ENCODE measurements at regions not wholly inside any gene's neighbourhood (a gene's known extent, or its start where the extent isn't known, plus 50 kb on each side); places are given as distances from the start of the nearest gene placed in this dataset.

GRCh38 chr6:55670850-55671413 is 91.9 kb upstream of the HMGCLL1 start:
- TF ChIP-seq CTCF (IDR thresholded peaks at IDR 0.05) (no peak), POLR2A (IDR thresholded peaks at IDR 0.05) (no peak)
